NCI-H2196 (cell line): ENCODE measurements at regions not wholly inside any gene's neighbourhood (a gene's known extent, or its start where the extent isn't known, plus 50 kb on each side); places are given as distances from the start of the nearest gene placed in this dataset.
"Not testable (repeated sequence)": the region's sequence is repeated elsewhere in the genome, so short reads cannot be mapped to it uniquely, and the experiment has no call there.

Source experiments
- DNase-seq: peaks from one replicate; lab custom pipeline; 2025; ENCODE audit not compliant: unreplicated experiment; lab: John Stamatoyannopoulos, UW

- no peak for DNase-seq
These were observed 82.4 kb upstream of the SGCG start for GRCh38 chr13:23098161-23098907.

- no peak for DNase-seq
These were observed 75.7 kb upstream of the SGCG start for GRCh38 chr13:23105051-23105450.

GRCh38 chr13:23107665-23108064 lies 73.1 kb upstream of the SGCG start:
- DNase-seq: no peak

- no peak for DNase-seq
These were observed 61.6 kb upstream of the SGCG start for GRCh38 chr13:23119131-23119530.

GRCh38 chr13:23127540-23127939 lies 53.2 kb upstream of the SGCG start:
- not testable (repeated sequence) for DNase-seq

GRCh38 chr13:23129331-23129730 lies 51.4 kb upstream of the SGCG start:
- DNase-seq: no peak
